ENCODE measurements at regions not wholly inside any gene's neighbourhood (a gene's known extent, or its start where the extent isn't known, plus 50 kb on each side); places are given as distances from the start of the nearest gene placed in this dataset.

DNA sequence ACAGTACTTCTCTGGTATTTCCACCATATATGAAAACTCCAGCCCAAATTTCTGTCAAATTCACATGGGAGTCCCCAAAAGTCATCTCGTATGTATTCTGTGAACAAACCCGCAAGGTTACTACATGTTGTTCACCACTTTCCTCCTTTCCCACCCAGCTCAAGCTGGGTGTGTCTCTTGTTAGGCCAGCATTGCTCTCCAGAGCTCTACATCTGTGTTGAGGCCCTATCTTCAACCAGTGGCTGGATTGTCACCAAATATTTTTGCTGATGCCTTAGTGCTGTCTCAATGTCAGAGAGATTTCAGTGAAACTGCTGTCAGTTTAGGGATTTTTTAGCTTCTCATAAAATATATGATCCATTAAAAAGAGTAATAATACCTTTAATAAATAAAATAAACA is 230.9 kb downstream of the BTG1 start:
- TF ChIP-seq POLR2AphosphoS5 (IDR thresholded peaks at IDR 0.05), result no peak
- TF ChIP-seq CTCF (IDR thresholded peaks at IDR 0.05), result no peak
- TF ChIP-seq POLR2A (IDR thresholded peaks at IDR 0.05), result no peak
- TF ChIP-seq EP300 (IDR thresholded peaks at IDR 0.05), result no peak
- Histone ChIP-seq H3K9me3 (no peaks in the 10 kb centered on the region), H3K4me3 (no peak overlapping the region), H3K4me1 (no peaks in the 10 kb centered on the region), H3K27ac (no peak overlapping the region), H3K36me3 (no peaks in the 10 kb centered on the region), H3K27me3 (no peaks in the 10 kb centered on the region)
- DNase-seq, result no peak
- 90 to 93% methylated on average over 2 of the region's 2 CpGs for WGBS, 2 donors
- ATAC-seq (ENCODE audit: low FRiP score in 2 of 2), result no peak

DNA sequence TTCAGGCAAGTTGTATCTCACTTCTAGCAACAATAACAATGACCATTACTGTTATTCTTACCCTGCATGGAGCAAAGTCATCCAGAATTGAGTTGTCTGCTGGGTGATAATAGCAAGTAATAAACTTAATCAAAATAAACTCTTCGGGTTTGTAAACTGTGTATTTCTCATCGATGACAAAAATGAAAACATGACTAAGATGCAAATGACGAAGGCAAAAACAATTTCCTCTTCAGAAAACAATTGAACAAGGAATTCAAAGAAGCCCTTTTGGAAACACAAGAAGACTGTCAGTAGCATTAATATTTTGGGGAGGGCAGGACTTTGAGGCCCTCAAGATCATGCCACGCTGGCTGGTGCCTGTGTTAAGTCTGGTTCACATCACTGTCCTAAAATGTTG is 232.0 kb downstream of the BTG1 start:
- no peaks in the 10 kb centered on the region for H3K4me1 ChIP-seq
- 66 to 82% methylated on average over 4 of the region's 4 CpGs for WGBS, 2 donors
- no peak for TF ChIP-seq EP300 (IDR thresholded peaks at IDR 0.05)
- TF ChIP-seq POLR2AphosphoS5 (IDR thresholded peaks at IDR 0.05), result no peak
- no peak for TF ChIP-seq CTCF (IDR thresholded peaks at IDR 0.05)
- no peak for TF ChIP-seq POLR2A (IDR thresholded peaks at IDR 0.05)
- no peaks in the 10 kb centered on the region for H3K27me3 ChIP-seq
- H3K4me3 ChIP-seq, result no peak overlapping the region
- no peaks in the 10 kb centered on the region for H3K36me3 ChIP-seq
- ATAC-seq (ENCODE audit: low FRiP score in 2 of 2) (no peak), DNase-seq (no peak)
- H3K27ac ChIP-seq, result no peak overlapping the region
- no peaks in the 10 kb centered on the region for H3K9me3 ChIP-seq

GRCh38 chr12:91913124-91913523 is 232.5 kb downstream of the BTG1 start:
- ATAC-seq (ENCODE audit: low FRiP score in 2 of 2) (no peak), DNase-seq (no peak)
- no peaks in the 10 kb centered on the region for H3K9me3 ChIP-seq
- no peak for TF ChIP-seq EP300 (IDR thresholded peaks at IDR 0.05)
- no peak for TF ChIP-seq POLR2A (IDR thresholded peaks at IDR 0.05)
- TF ChIP-seq CTCF (IDR thresholded peaks at IDR 0.05), result no peak
- TF ChIP-seq POLR2AphosphoS5 (IDR thresholded peaks at IDR 0.05), result no peak
- H3K4me1 ChIP-seq, result no peaks in the 10 kb centered on the region
- no peak overlapping the region for H3K27ac ChIP-seq
- H3K4me3 ChIP-seq, result no peak overlapping the region
- H3K36me3 ChIP-seq, result no peaks in the 10 kb centered on the region
- H3K27me3 ChIP-seq, result no peaks in the 10 kb centered on the region

- TF ChIP-seq POLR2AphosphoS5 (IDR thresholded peaks at IDR 0.05), result no peak
- no peak for TF ChIP-seq EP300 (IDR thresholded peaks at IDR 0.05)
- TF ChIP-seq POLR2A (IDR thresholded peaks at IDR 0.05), result no peak
- TF ChIP-seq CTCF (IDR thresholded peaks at IDR 0.05), result no peak
- H3K27me3 ChIP-seq, result no peaks in the 10 kb centered on the region
- H3K9me3 ChIP-seq, result no peaks in the 10 kb centered on the region
- H3K4me1 ChIP-seq, result no peaks in the 10 kb centered on the region
- DNase-seq (no peak), ATAC-seq (ENCODE audit: low FRiP score in 2 of 2) (no peak)
- 62 to 67% methylated on average over 1 of the region's 1 CpG for WGBS, 2 donors
- no peak overlapping the region for H3K4me3 ChIP-seq
- no peak overlapping the region for H3K27ac ChIP-seq
- no peaks in the 10 kb centered on the region for H3K36me3 ChIP-seq
Measured at GRCh38 chr12:91912178-91912577, 233.5 kb downstream of the BTG1 start.

DNA sequence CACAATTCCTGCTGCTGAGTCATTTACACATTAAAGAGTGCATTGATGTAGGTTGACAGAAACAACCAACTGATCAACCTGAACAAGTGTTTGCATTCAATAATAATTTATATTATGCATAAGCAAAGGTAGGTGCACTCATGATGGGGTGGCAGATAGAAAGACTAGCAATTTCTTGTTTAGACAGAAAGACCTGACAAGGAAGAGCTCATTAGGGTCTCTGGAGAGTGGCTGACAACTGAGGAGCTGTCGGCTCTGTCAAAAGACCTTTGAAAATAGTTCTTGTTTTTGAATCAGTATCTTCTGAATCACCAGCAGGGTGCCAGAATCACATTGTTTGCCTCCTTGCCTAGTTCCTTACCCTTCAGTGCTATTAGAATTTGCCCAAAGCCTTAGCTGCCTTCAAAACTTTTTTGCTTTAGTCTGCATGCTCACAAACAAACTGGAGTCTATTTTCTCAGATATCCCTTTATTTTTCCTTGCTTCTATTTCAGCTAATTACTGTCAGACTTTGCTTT is 234.7 kb downstream of the BTG1 start:
- TF ChIP-seq POLR2A (IDR thresholded peaks at IDR 0.05) (no peak), EP300 (IDR thresholded peaks at IDR 0.05) (no peak), POLR2AphosphoS5 (IDR thresholded peaks at IDR 0.05) (no peak), CTCF (IDR thresholded peaks at IDR 0.05) (no peak)
- Histone ChIP-seq H3K9me3 (no peaks in the 10 kb centered on the region), H3K27me3 (no peaks in the 10 kb centered on the region), H3K4me1 (no peaks in the 10 kb centered on the region), H3K36me3 (no peaks in the 10 kb centered on the region), H3K27ac (no peak overlapping the region), H3K4me3 (no peak overlapping the region)
- DNase-seq (no peak), ATAC-seq (ENCODE audit: low FRiP score in 2 of 2) (no peak)
- 59 to 73% methylated on average over 1 of the region's 1 CpG for WGBS, 2 donors
